GM20000 (cell line): ENCODE measurements at regions not wholly inside any gene's neighbourhood (a gene's known extent, or its start where the extent isn't known, plus 50 kb on each side); places are given as distances from the start of the nearest gene placed in this dataset.
"Not testable (repeated sequence)": the region's sequence is repeated elsewhere in the genome, so short reads cannot be mapped to it uniquely, and the experiment has no call there.

Source experiments
- DNase-seq: peaks from one replicate; pipeline ENCODE4 v3.0.0; 2012; ENCODE audit warnings: low spot score
- TF ChIP-seq, protein P1 (sequence below): IDR thresholded peaks from 2 replicates; pipeline ENCODE4 v1.5.1; 2012; ENCODE audit warnings: mild to moderate bottlenecking, control low read depth; ENCODE audit errors: extremely low read depth, missing control alignments

DNA sequence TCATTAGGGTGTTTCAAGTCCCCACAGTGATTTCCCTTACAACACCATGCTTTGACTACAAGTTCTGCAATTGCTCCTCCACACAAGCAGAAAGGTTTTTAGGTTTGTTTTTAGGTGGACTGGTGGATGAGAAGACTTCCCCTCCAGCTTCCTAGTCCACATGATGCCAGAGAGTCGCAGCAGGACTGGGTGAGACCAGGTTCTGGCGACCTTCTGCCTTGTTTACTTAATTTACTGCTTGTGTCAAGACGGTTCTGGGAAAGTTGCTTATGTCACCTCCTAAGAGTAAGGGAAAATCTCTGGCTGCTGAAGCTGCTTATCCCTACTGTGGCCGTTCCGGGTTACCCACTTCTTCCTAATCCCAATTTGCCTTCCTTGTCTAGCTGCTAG lies 76.4 kb downstream of the GLUL start:
- DNase-seq: no peak
- TF ChIP-seq, protein P1, sequence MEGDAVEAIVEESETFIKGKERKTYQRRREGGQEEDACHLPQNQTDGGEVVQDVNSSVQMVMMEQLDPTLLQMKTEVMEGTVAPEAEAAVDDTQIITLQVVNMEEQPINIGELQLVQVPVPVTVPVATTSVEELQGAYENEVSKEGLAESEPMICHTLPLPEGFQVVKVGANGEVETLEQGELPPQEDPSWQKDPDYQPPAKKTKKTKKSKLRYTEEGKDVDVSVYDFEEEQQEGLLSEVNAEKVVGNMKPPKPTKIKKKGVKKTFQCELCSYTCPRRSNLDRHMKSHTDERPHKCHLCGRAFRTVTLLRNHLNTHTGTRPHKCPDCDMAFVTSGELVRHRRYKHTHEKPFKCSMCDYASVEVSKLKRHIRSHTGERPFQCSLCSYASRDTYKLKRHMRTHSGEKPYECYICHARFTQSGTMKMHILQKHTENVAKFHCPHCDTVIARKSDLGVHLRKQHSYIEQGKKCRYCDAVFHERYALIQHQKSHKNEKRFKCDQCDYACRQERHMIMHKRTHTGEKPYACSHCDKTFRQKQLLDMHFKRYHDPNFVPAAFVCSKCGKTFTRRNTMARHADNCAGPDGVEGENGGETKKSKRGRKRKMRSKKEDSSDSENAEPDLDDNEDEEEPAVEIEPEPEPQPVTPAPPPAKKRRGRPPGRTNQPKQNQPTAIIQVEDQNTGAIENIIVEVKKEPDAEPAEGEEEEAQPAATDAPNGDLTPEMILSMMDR: no peak

- DNase-seq: no peak
- TF ChIP-seq, protein P1: no peak
Observed at GRCh38 chr1:182309631-182310351, 81.8 kb downstream of the GLUL start.

- TF ChIP-seq, protein P1: no peak
- DNase-seq: no peak
Observed at GRCh38 chr1:182308826-182309225, 82.8 kb downstream of the GLUL start.

DNA sequence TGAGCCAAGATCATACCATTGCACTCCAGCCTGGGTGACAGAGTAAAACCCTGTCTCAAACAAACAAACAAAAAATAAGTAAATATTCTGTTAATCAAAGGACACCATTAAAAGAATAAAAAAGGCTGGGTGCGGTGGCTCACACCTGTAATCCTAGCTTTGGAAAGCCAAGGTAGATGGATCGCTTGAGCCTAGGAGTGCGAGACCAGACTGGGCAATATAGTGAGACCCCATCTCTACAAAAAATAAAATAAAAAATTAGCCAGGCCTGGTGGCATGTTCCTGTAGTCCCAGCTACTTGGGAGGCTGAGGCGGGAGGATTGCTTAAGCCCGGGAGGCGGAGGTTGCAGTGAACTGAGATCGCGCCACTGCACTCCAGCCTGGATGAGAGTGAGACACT lies 84.1 kb downstream of the GLUL start:
- not testable (repeated sequence) for DNase-seq

- no peak for DNase-seq
- TF ChIP-seq, protein P1: no peak
Observed at GRCh38 chr1:182305861-182306260, 85.7 kb downstream of the GLUL start.

DNA sequence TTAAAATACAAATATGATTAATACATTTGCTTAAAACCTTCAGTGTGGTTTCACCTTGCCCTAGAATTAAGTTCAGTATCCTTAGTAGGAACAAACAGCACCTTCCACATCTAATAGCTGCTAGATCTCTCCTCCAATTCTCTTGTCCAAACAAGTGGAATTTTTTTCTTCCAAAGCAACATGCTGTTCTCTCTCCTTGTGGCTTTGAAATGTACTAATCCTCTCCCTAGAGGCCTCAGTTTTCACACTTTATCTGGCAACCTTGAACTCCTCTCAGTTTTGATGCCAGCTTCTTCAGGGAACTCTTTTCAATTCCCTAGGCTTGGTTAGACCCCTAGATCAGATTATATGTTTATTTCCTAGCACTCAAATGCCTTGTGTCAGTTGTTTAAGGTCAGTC lies 87.0 kb downstream of the GLUL start:
- TF ChIP-seq, protein P1: no peak
- no peak for DNase-seq

DNA sequence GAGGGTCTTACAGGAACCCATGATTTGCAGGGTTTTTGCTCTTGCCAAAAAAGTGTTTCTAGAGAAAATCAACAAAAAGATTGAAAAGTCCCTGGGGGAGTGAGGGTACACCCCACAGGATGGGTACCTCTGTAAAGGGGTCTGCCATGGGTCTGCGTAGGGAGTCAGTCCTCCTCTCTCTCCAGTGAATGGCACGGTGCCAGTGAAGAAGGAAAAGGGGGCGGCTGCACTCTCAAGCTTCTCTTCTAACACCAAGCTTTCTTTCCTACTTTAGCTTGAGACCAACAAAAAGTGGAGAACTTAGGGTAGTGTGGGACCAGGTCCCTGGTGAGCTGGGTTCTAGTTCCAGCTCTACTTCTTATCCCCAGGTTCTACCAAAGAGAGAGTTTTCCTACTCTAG lies 87.4 kb downstream of the GLUL start:
- DNase-seq: no peak
- TF ChIP-seq, protein P1: no peak

GRCh38 chr1:182303778-182304177 lies 87.8 kb downstream of the GLUL start:
- TF ChIP-seq, protein P1: no peak
- peak; percentile 34 for DNase-seq
